ENCODE measurements at regions not wholly inside any gene's neighbourhood (a gene's known extent, or its start where the extent isn't known, plus 50 kb on each side); places are given as distances from the start of the nearest gene placed in this dataset.
"Not testable (repeated sequence)": the region's sequence is repeated elsewhere in the genome, so short reads cannot be mapped to it uniquely, and the experiment has no call there.

DNA sequence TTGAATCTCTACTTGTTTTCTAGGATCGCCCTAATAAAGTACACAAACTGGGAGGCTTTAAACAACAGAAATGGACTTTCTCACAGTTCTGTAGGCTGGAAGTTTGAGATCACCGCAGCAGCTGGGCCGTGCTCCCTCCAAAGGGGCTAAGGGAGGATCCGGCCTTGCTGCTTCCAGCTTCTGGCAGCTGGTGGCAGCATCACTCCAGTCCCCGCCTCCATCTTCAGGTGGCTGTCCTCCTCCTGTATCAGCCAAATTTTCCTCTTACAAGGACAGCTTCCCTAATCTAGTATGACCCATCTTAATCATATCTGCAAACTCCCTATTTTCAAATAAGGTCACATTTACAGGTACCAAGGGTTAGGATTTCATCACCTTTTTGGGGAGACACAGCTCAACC is 120.5 kb downstream of the MRPL57 start:
- TF ChIP-seq, protein P1, sequence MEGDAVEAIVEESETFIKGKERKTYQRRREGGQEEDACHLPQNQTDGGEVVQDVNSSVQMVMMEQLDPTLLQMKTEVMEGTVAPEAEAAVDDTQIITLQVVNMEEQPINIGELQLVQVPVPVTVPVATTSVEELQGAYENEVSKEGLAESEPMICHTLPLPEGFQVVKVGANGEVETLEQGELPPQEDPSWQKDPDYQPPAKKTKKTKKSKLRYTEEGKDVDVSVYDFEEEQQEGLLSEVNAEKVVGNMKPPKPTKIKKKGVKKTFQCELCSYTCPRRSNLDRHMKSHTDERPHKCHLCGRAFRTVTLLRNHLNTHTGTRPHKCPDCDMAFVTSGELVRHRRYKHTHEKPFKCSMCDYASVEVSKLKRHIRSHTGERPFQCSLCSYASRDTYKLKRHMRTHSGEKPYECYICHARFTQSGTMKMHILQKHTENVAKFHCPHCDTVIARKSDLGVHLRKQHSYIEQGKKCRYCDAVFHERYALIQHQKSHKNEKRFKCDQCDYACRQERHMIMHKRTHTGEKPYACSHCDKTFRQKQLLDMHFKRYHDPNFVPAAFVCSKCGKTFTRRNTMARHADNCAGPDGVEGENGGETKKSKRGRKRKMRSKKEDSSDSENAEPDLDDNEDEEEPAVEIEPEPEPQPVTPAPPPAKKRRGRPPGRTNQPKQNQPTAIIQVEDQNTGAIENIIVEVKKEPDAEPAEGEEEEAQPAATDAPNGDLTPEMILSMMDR (IDR thresholded peaks at IDR 0.05): peak; percentile 59
- not testable (repeated sequence) for H3K36me3 Mint-ChIP-seq; H4K20me1 ChIP-seq (ENCODE audit: low read depth); H3K27ac ChIP-seq; H3K4me1 ChIP-seq; H3K27me3 Mint-ChIP-seq (ENCODE audit: insufficient read depth, low read depth); H3K27me3 ChIP-seq; H3K9me3 Mint-ChIP-seq; H3K36me3 ChIP-seq; H3K9ac ChIP-seq; H3K9me3 ChIP-seq (ENCODE audit: low read depth); H3K4me3 ChIP-seq; H3K79me2 ChIP-seq (ENCODE audit: low read depth); H3K4me2 ChIP-seq
- Mint-ChIP-seq H3K4me1 (peaks cover 21% of the 10 kb centered on the region), H3K27ac (peak overlapping the region; percentile 46), H3K4me3 (peak overlapping the region; percentile 97)
- peak overlapping the region; percentile 79 for H2AFZ ChIP-seq (replicated peaks)
- H3F3A ChIP-seq (ENCODE audit: low read depth): peaks cover 11% of the 10 kb centered on the region
- DNase-seq (ENCODE audit: low spot score): peak; percentile 77

DNA sequence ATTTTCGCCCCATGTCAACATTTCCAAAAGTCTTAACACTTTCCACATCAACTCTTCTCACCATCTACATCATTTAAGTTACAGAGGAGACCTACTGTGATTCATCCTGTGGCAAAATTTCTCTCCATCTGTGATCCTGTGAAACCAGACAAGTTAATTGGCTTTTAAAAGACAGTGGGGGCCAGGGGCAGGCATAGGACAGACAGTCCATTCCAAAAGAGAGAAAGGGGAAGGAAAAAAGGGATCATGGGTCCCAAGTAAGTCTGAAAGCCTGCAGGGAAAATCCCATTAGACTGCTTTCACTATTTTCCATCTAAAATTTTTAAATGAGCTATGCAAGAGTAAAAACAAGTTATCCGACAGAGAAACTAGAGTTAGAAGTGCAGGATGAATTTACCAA is 121.0 kb downstream of the MRPL57 start:
- Mint-ChIP-seq H3K4me3 (peak overlapping the region; percentile 97), H3K4me1 (peaks cover 21% of the 10 kb centered on the region), H3K27ac (peak overlapping the region; percentile 46), H3K9me3 (no peaks in the 10 kb centered on the region), H3K27me3 (ENCODE audit: insufficient read depth, low read depth) (peaks cover 4% of the 10 kb centered on the region), H3K36me3 (no peaks in the 10 kb centered on the region)
- H3K4me1 ChIP-seq: peaks cover 8% of the 10 kb centered on the region
- H3K4me2 ChIP-seq: no peak overlapping the region
- no peaks in the 10 kb centered on the region for H3K9me3 ChIP-seq (ENCODE audit: low read depth)
- peak overlapping the region; percentile 77 for H3K4me3 ChIP-seq
- H3F3A ChIP-seq (ENCODE audit: low read depth): peaks cover 11% of the 10 kb centered on the region
- no peak overlapping the region for H3K9ac ChIP-seq
- no peaks in the 10 kb centered on the region for H3K36me3 ChIP-seq
- H2AFZ ChIP-seq (replicated peaks): peak overlapping the region; percentile 79
- peaks cover 5% of the 10 kb centered on the region for H4K20me1 ChIP-seq (ENCODE audit: low read depth)
- no peak overlapping the region for H3K27ac ChIP-seq
- no peaks in the 10 kb centered on the region for H3K27me3 ChIP-seq
- TF ChIP-seq EZH2 (IDR thresholded peaks at IDR 0.05) (no peak), EZH2phosphoT487 (IDR thresholded peaks at IDR 0.05) (no peak)
- TF ChIP-seq, protein P1 (IDR thresholded peaks at IDR 0.05): no peak
- H3K79me2 ChIP-seq (ENCODE audit: low read depth): peaks cover 6% of the 10 kb centered on the region
- DNase-seq (ENCODE audit: low spot score): peak; percentile 19

DNA sequence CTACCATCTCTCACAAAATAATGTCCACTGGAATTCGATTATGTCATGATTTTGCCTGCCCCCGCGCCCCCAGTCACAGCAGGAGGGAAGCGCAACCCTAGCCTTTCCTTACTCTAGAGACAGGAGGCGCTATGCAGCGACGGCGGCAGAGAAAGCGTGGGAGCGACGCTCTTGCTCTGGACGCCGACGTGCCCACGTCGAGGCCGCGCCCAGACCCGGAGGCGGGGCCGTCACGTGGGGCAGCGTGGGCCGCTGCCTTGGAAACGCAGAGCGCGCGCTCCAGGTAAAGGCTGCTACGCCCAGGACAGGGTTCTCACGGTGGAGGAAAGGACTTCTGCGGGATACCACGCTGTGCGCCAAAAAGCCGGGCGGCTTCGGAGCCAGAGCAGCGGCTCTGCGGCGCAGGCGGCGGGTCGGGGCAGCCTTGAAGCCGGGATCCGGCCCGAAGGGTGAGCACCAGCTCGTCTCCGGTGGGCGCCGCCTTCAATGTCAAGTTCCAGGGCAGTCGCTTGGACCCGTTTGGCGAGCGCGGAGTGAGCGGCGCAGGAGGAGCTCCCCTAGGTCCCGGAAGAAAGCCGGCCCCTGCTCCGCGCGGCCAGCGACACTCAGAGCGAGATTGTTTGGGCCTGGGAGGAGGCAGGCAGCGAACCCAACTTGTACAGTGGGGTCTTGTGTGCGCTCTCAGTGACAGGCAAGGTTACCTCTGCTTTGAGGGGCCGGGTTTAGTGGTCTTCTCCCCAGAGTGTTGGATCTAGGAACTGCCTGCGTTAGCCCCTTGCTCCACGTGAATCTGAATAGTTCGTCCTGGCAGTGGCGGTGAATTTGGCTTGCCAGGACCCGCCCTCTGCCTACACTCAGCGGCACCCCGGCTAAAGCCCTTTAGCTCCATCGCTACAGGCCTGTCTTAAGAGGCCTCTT is 121.7 kb downstream of the MRPL57 start:
- H3K9me3 Mint-ChIP-seq: no peaks in the 10 kb centered on the region
- no peaks in the 10 kb centered on the region for H3K36me3 Mint-ChIP-seq
- H3K27me3 ChIP-seq: no peaks in the 10 kb centered on the region

More for the DNA sequence above, 121.7 kb downstream of the MRPL57 start:
- Histone ChIP-seq H3K79me2 (ENCODE audit: low read depth) (peaks cover 6% of the 10 kb centered on the region), H2AFZ (replicated peaks) (peak overlapping the region; percentile 80), H3F3A (ENCODE audit: low read depth) (peaks cover 11% of the 10 kb centered on the region), H3K27ac (no peak overlapping the region), H3K9me3 (ENCODE audit: low read depth) (no peaks in the 10 kb centered on the region), H3K4me1 (peaks cover 8% of the 10 kb centered on the region), H4K20me1 (ENCODE audit: low read depth) (peaks cover 5% of the 10 kb centered on the region), H3K4me2 (peak overlapping the region; percentile 81), H3K36me3 (no peaks in the 10 kb centered on the region), H3K4me3 (peak overlapping the region; percentile 77), H3K9ac (no peak overlapping the region)
- Mint-ChIP-seq H3K27ac (no peak overlapping the region), H3K4me3 (peak overlapping the region; percentile 97), H3K27me3 (ENCODE audit: insufficient read depth, low read depth) (peaks cover 4% of the 10 kb centered on the region), H3K4me1 (peaks cover 21% of the 10 kb centered on the region)
- DNase-seq (ENCODE audit: low spot score): peak; percentile 94
- TF ChIP-seq EZH2 (IDR thresholded peaks at IDR 0.05) (no peak), EZH2phosphoT487 (IDR thresholded peaks at IDR 0.05) (no peak)
- TF ChIP-seq, protein P1 (IDR thresholded peaks at IDR 0.05): peak; percentile 82

Measured in neural progenitor cell (in vitro differentiated cells).